Gastroesophageal sphincter (tissue), 4 donors: ENCODE measurements at regions not wholly inside any gene's neighbourhood (a gene's known extent, or its start where the extent isn't known, plus 50 kb on each side); places are given as distances from the start of the nearest gene placed in this dataset.

Experiments
- ATAC-seq: fragments of 150-250 bp; one replicate; pipeline ENCODE4 v1.9.1; 2016; ENCODE audit warnings: mild to moderate bottlenecking, moderate library complexity
- H3K27ac ChIP-seq, 4 donors: fragments of 200-600 bp; sonication (generic) in 3 of 4; 1 replicate in 3 of 4; 2 replicates in 1 of 4; pipeline ENCODE4 v1.5.1; 2016 to 2019
- H3K27me3 ChIP-seq: fragments of 200-600 bp; sonication (generic); one replicate; pipeline ENCODE4 v1.5.1; 2019
- H3K36me3 ChIP-seq, 2 donors: fragments of 200-600 bp; sonication (generic); one replicate each; pipeline ENCODE4 v1.5.1; 2019; ENCODE audit warnings: control low read depth in 1 of 2
- H3K4me1 ChIP-seq, 3 donors: fragments of 200-600 bp; sonication (generic); 1 replicate in 2 of 3; 2 replicates in 1 of 3; pipeline ENCODE4 v1.5.1; 2016 to 2019; ENCODE audit warnings: control low read depth in 2 of 3
- H3K4me3 ChIP-seq, 2 donors: fragments of 200-600 bp; sonication (generic); one replicate each; pipeline ENCODE4 v1.5.1; 2019; ENCODE audit warnings: mild to moderate bottlenecking in 1 of 2, moderate library complexity in 1 of 2
- H3K9me3 ChIP-seq, 3 donors: fragments of 200-600 bp; sonication (generic); one replicate each; pipeline ENCODE4 v1.5.1; 2017 to 2019; ENCODE audit warnings: control low read depth in 2 of 3
- CTCF ChIP-seq, 4 experiments: fragments of 200-600 bp in 2 of 4; fragments of 450-650 bp in 2 of 4; sonication (generic) in 1 of 4; IDR thresholded peaks; one replicate each; pipeline ENCODE4 v1.5.1; 2017 to 2019; ENCODE audit warnings: antibody characterized with exemption in 4 of 4, mild to moderate bottlenecking in 2 of 4, moderate library complexity in 2 of 4
- EP300 ChIP-seq: sonication (generic); formaldehyde crosslinking; IDR thresholded peaks from one replicate; pipeline ENCODE4 v1.6.1; 2017; ENCODE audit warnings: antibody characterized with exemption, mild to moderate bottlenecking
- POLR2A ChIP-seq, 2 donors: fragments of 450-650 bp; IDR thresholded peaks; one replicate each; pipeline ENCODE4 v1.6.1; 2017; ENCODE audit warnings: antibody characterized with exemption in 2 of 2, mild to moderate bottlenecking in 2 of 2, moderate library complexity in 1 of 2
- POLR2AphosphoS5 ChIP-seq: sonication (generic); formaldehyde crosslinking; IDR thresholded peaks from one replicate; pipeline ENCODE4 v1.6.1; 2017; ENCODE audit warnings: antibody characterized with exemption
- WGBS, 2 donors: methylation state at CpG; one replicate each; pipeline ENCODE4 v1.1.5; 2018; ENCODE audit warnings: low coverage in 1 of 2; 5-methylcytosine and 5-hydroxymethylcytosine counted together

- TF ChIP-seq POLR2AphosphoS5 (no peak), CTCF (IDR thresholded peaks at IDR 0.05) (no peak)
- Histone ChIP-seq H3K27me3 (no peaks in the 10 kb centered on the region), H3K27ac (no peak overlapping the region), H3K4me1 (no peaks in the 10 kb centered on the region), H3K4me3 (no peak overlapping the region), H3K9me3 (no peaks in the 10 kb centered on the region), H3K36me3 (no peaks in the 10 kb centered on the region)
- no peak for ATAC-seq
Observed at GRCh38 chr3:181383760-181384159, 328.0 kb upstream of the SOX2 start.

- H3K27me3 ChIP-seq: no peaks in the 10 kb centered on the region
- no peak overlapping the region for H3K4me3 ChIP-seq
- H3K9me3 ChIP-seq: no peaks in the 10 kb centered on the region
- no peaks in the 10 kb centered on the region for H3K4me1 ChIP-seq
- ATAC-seq: no peak
- TF ChIP-seq POLR2AphosphoS5 (no peak), POLR2A (IDR thresholded peaks at IDR 0.05) (no peak), CTCF (IDR thresholded peaks at IDR 0.05) (no peak), EP300 (no peak)
- 81 to 82% methylated on average over 6 to 7 of the region's 7 CpGs for WGBS, 2 donors
- H3K27ac ChIP-seq: no peak overlapping the region
- H3K36me3 ChIP-seq: no peaks in the 10 kb centered on the region
Observed at GRCh38 chr3:181383201-181383600, 328.5 kb upstream of the SOX2 start.

- no peaks in the 10 kb centered on the region for H3K27me3 ChIP-seq
- H3K4me1 ChIP-seq: no peaks in the 10 kb centered on the region
- no peak overlapping the region for H3K27ac ChIP-seq
- WGBS, 2 donors: 20 to 42% methylated on average over 1 of the region's 3 CpGs
- H3K4me3 ChIP-seq: no peak overlapping the region
- H3K36me3 ChIP-seq: no peaks in the 10 kb centered on the region
- ATAC-seq: no peak
- TF ChIP-seq EP300 (no peak), CTCF (IDR thresholded peaks at IDR 0.05) (no peak), POLR2AphosphoS5 (no peak), POLR2A (IDR thresholded peaks at IDR 0.05) (no peak)
- H3K9me3 ChIP-seq: no peaks in the 10 kb centered on the region
Observed at GRCh38 chr3:181382656-181383055, 329.1 kb upstream of the SOX2 start.

GRCh38 chr3:181379278-181379677 lies 332.4 kb upstream of the SOX2 start:
- Histone ChIP-seq H3K4me1 (no peaks in the 10 kb centered on the region), H3K27ac (no peak overlapping the region), H3K36me3 (no peaks in the 10 kb centered on the region), H3K27me3 (no peaks in the 10 kb centered on the region), H3K9me3 (no peaks in the 10 kb centered on the region), H3K4me3 (no peak overlapping the region)
- 66 to 74% methylated on average over 4 to 5 of the region's 5 CpGs for WGBS, 2 donors
- TF ChIP-seq POLR2A (IDR thresholded peaks at IDR 0.05) (no peak), EP300 (no peak), CTCF (IDR thresholded peaks at IDR 0.05) (no peak), POLR2AphosphoS5 (no peak)
- no peak for ATAC-seq

- 29 to 30% methylated on average over 3 of the region's 3 CpGs for WGBS, 2 donors
- Histone ChIP-seq H3K4me3 (no peak overlapping the region), H3K27me3 (no peaks in the 10 kb centered on the region), H3K36me3 (no peaks in the 10 kb centered on the region), H3K4me1 (no peaks in the 10 kb centered on the region), H3K27ac (no peak overlapping the region), H3K9me3 (no peaks in the 10 kb centered on the region)
- no peak for TF ChIP-seq POLR2AphosphoS5
- TF ChIP-seq POLR2A (IDR thresholded peaks at IDR 0.05): no peak
- TF ChIP-seq CTCF (IDR thresholded peaks at IDR 0.05): no peak
- no peak for TF ChIP-seq EP300
- no peak for ATAC-seq
Observed at GRCh38 chr3:181369637-181370036, 342.1 kb upstream of the SOX2 start.
